HCT116 (cell line): ENCODE measurements at regions not wholly inside any gene's neighbourhood (a gene's known extent, or its start where the extent isn't known, plus 50 kb on each side); places are given as distances from the start of the nearest gene placed in this dataset.

Source experiments
- ATAC-seq: fragments of 200-7000 bp; cut with Tn5 transposase; 2 replicates; pipeline ENCODE4 v1.9.1; 2020; ENCODE audit warnings: mild to moderate bottlenecking, moderate library complexity
- BruUV-seq: library from RNA; stranded (reverse); fragments of 400-500 nt; replicated peaks from 2 replicates; lab custom pipeline; 2021; lab: Mats Ljungman, UMichigan
- CTCF ChIA-PET: fragments of 300-600 bp; sonication (Branson Sonifier 250); formaldehyde crosslinking; loops from one replicate; lab custom pipeline; 2021; ENCODE audit warnings: antibody characterized with exemption; lab: Charles Lee
- POLR2A ChIA-PET: fragments of 300-600, 350-600 bp; sonication (Branson Sonifier 250); formaldehyde crosslinking; loops from one replicate; lab custom pipeline; 2021; ENCODE audit warnings: antibody characterized with exemption; lab: Charles Lee
- RAD21 ChIA-PET, 2 experiments: fragments of 300-600 bp; sonication (Branson Sonifier 250); formaldehyde crosslinking; loops; one replicate each; lab custom pipeline; 2023; ENCODE audit warnings: low total read pairs in 2 of 2; ENCODE audit not compliant: uncharacterized antibody in 2 of 2, unreplicated experiment in 2 of 2, low non-redundant PET in 1 of 2; lab: Charles Lee
- DNase-seq: peaks from one replicate; pipeline ENCODE4 v3.0.0-alpha.2; 2010; ENCODE audit warnings: low read depth, low spot score
- H2AFZ ChIP-seq: fragments of 200-600 bp; shearing (Covaris generic), sonication (generic); 2 replicates; pipeline ENCODE4 v1.6.1; 2017; ENCODE audit warnings: low read depth, mixed run types, mixed read lengths, antibody characterized with exemption, low read length; ENCODE audit not compliant: poor library complexity, severe bottlenecking
- H3K27ac ChIP-seq: 2 replicates; pipeline ENCODE4 v1.5.1; 2012; ENCODE audit warnings: low read depth, low read length
- H3K27me3 ChIP-seq: fragments of 200-600 bp; sonication (generic); 2 replicates; pipeline ENCODE4 v1.6.1; 2016; ENCODE audit warnings: mixed run types, low read length, mixed read lengths; ENCODE audit not compliant: insufficient read depth
- H3K36me3 ChIP-seq, 2 experiments: fragments of 200-500 bp in 1 of 2; fragments of 200-600 bp in 1 of 2; sonication (Bioruptor generic) in 1 of 2; sonication (generic) in 1 of 2; 2 replicates each; pipeline versions ENCODE4 v1.5.1 to v1.6.1; 2014 to 2016; ENCODE audit warnings: low read length in 2 of 2, inconsistent platforms in 1 of 2, mixed read lengths in 1 of 2, mixed run types in 1 of 2; ENCODE audit not compliant: insufficient read depth in 2 of 2, control insufficient read depth in 1 of 2
- H3K4me1 ChIP-seq, 2 experiments: fragments of 200-600 bp in 1 of 2; sonication (generic) in 1 of 2; 2 replicates each; pipeline versions ENCODE4 v1.5.1 to v1.6.1; 2012 to 2017; ENCODE audit warnings: low read length in 2 of 2, inconsistent platforms in 1 of 2, mild to moderate bottlenecking in 1 of 2, mixed read lengths in 1 of 2, mixed run types in 1 of 2, moderate library complexity in 1 of 2; ENCODE audit not compliant: insufficient read depth in 2 of 2, control insufficient read depth in 1 of 2
- H3K4me2 ChIP-seq: fragments of 200-600 bp; sonication (generic); 2 replicates; pipeline ENCODE4 v1.6.1; 2017; ENCODE audit warnings: mixed run types, low read length, mixed read lengths
- H3K4me3 ChIP-seq, 2 experiments: fragments of 200-600 bp in 1 of 2; sonication (generic) in 1 of 2; replicated peaks in 1 of 2; 2 replicates each; pipeline ENCODE4 v1.5.1; 2011 to 2016; ENCODE audit warnings: low read length in 2 of 2, control low read depth in 1 of 2, low read depth in 1 of 2, mild to moderate bottlenecking in 1 of 2, mixed read lengths in 1 of 2, mixed run types in 1 of 2
- H3K79me2 ChIP-seq: fragments of 200-600 bp; sonication (generic); 2 replicates; pipeline ENCODE4 v1.6.1; 2017; ENCODE audit warnings: mild to moderate bottlenecking, mixed run types, low read length, moderate library complexity, mixed read lengths; ENCODE audit not compliant: insufficient read depth
- H3K9ac ChIP-seq: fragments of 200-600 bp; sonication (generic); 2 replicates; pipeline ENCODE4 v1.6.1; 2016; ENCODE audit warnings: low read length, mixed read lengths
- H3K9me2 ChIP-seq: fragments of 200-600 bp; sonication (generic), shearing (Covaris generic); 2 replicates; pipeline ENCODE4 v1.6.1; 2017; ENCODE audit warnings: mixed run types, mild to moderate bottlenecking, moderate library complexity; ENCODE audit not compliant: insufficient read depth
- H3K9me3 ChIP-seq, 2 experiments: fragments of 200-500 bp in 1 of 2; fragments of 200-600 bp in 1 of 2; sonication (Bioruptor generic) in 1 of 2; sonication (generic) in 1 of 2; 2 replicates each; pipeline ENCODE4 v1.6.1; 2014 to 2017; ENCODE audit warnings: low read length in 2 of 2, mixed read lengths in 2 of 2, inconsistent platforms in 1 of 2, low read depth in 1 of 2, mild to moderate bottlenecking in 1 of 2, mixed run types in 1 of 2, moderate library complexity in 1 of 2; ENCODE audit not compliant: control insufficient read depth in 1 of 2, insufficient read depth in 1 of 2
- H4K20me1 ChIP-seq: fragments of 200-600 bp; sonication (generic), shearing (Covaris generic); 2 replicates; pipeline ENCODE4 v1.6.1; 2017; ENCODE audit warnings: mixed run types, mild to moderate bottlenecking, moderate library complexity; ENCODE audit not compliant: insufficient read depth
- CBX3 ChIP-seq: IDR thresholded peaks from 2 replicates; pipeline ENCODE4 v1.6.1; 2012; ENCODE audit warnings: low read depth
- CEBPB ChIP-seq: IDR thresholded peaks from 2 replicates; pipeline ENCODE4 v1.6.1; 2012; ENCODE audit warnings: low read depth
- CTCF ChIP-seq, 3 experiments: fragments of 200-600 bp in 1 of 3; sonication (generic) in 1 of 3; IDR thresholded peaks in 2 of 3; conservative IDR thresholded peaks in 1 of 3; 2 replicates each; pipeline ENCODE4 v1.5.1; 2012 to 2017; ENCODE audit warnings: low read depth in 2 of 3, low read length in 2 of 3, antibody characterized with exemption in 1 of 3, borderline replicate concordance in 1 of 3, control low read depth in 1 of 3, mild to moderate bottlenecking in 1 of 3, mixed read lengths in 1 of 3, mixed run types in 1 of 3, moderate library complexity in 1 of 3; ENCODE audit not compliant: insufficient read depth in 1 of 3
- EGR1 ChIP-seq: IDR thresholded peaks from 2 replicates; pipeline ENCODE4 v1.6.1; 2012; ENCODE audit warnings: low read depth
- EZH2 ChIP-seq: fragments of 200-600 bp; sonication (generic); IDR thresholded peaks from 2 replicates; pipeline ENCODE4 v1.6.1; 2017; ENCODE audit warnings: antibody characterized with exemption, mixed run types
- FOSL1 ChIP-seq: IDR thresholded peaks from 2 replicates; pipeline ENCODE4 v1.6.1; 2012; ENCODE audit warnings: low read depth
- POLR2A ChIP-seq: IDR thresholded peaks from 2 replicates; pipeline ENCODE4 v1.7.0; 2011; ENCODE audit warnings: borderline replicate concordance; ENCODE audit not compliant: insufficient read depth, insufficient read length; ENCODE audit errors: extremely low read depth
- RAD21 ChIP-seq: IDR thresholded peaks from 2 replicates; pipeline ENCODE4 v1.6.1; 2012; ENCODE audit warnings: low read depth, mild to moderate bottlenecking
- REST ChIP-seq: IDR thresholded peaks from 2 replicates; pipeline ENCODE4 v1.6.1; 2012; ENCODE audit warnings: low read depth
- SRF ChIP-seq: IDR thresholded peaks from 2 replicates; pipeline ENCODE4 v1.6.1; 2012; ENCODE audit warnings: low read depth
- ZFX ChIP-seq: fragments of 450-650 bp; IDR thresholded peaks from 2 replicates; pipeline ENCODE4 v1.6.1; 2017
- intact Hi-C: fragments of 100-400 bp; cut with micrococcal nuclease; formaldehyde crosslinking; loops from 2 replicates; pipeline ENCODE4 v1.10.0; 2022

DNA sequence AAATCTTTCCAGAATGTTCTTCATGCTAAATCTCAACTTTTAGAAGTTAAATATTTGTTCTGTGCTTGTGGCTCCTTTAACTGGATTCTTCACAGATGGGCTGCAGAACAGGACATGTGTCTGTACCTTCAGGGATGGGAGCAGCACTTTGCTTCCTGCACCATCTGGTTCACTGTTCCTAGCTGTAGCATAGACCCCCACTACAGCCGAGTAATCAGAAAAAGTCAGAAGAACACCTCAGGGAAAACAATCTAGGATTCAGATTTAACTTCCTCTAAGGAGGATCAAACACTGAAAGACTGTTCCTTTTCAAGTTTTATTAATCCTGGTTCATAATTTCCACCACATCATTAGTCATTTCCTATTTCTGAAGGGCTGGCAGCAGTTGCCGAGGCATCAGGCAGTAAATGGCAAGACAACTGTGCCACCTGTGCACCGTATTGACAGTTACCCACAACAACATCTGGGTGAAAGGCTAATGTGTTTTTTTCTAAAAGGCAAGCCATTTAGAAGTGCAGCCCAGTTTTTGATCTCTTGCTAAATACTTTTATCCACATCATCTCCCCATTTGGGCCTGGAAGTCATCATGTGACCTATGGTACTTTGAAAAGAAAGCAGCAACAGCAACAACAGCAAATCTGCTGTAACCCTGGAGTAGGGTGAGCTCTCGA is 212.8 kb upstream of the BMP4 start (continued):
- TF ChIP-seq CBX3 (peak; percentile 93), EGR1 (no peak), RAD21 (peak; percentile 48), FOSL1 (peak; percentile 89)

DNA sequence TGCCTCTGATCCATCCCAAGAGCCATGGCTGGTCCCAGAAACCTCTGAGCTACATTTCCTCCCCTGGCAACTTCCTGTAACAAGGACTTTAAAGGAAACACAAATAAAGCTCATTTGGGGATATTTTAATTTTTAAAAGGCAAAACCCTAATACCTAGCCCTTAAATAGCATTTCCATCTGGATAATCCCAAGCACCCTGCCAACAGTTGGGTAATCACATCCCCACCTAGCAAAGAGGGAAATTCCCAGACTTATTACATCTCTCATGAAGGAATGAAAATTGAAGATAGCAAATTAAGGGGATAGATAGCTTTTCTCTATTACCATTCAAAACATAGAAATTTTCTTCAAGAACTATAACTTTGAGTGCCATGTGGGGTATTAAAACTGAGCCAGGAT is 213.7 kb upstream of the BMP4 start:
- POLR2A ChIA-PET, result no interaction called here
- intact Hi-C loops, result no loop called here
- CTCF ChIA-PET, result no interaction called here

More for the DNA sequence above, 213.7 kb upstream of the BMP4 start:
- H3K9ac ChIP-seq, result no peak overlapping the region
- H3K9me2 ChIP-seq, result no peaks in the 10 kb centered on the region
- no peaks in the 10 kb centered on the region for H4K20me1 ChIP-seq
- no peak overlapping the region; the same call in 1 of the 2 replicates for H3K4me2 ChIP-seq
- H3K79me2 ChIP-seq, result no peaks in the 10 kb centered on the region
- H3K9me3 ChIP-seq, result no peaks in the 10 kb centered on the region
- H3K36me3 ChIP-seq, result no peaks in the 10 kb centered on the region
- RAD21 ChIA-PET, result no interaction called here
- DNase-seq (no peak), ATAC-seq (no peak)
- H3K27me3 ChIP-seq, result no peaks in the 10 kb centered on the region
- TF ChIP-seq RAD21 (no peak), CEBPB (no peak), EGR1 (no peak), EZH2 (no peak), ZFX (no peak), SRF (no peak), POLR2A (no peak), CTCF (IDR thresholded peaks at IDR 0.05 in 2 of 3, conservative IDR thresholded peaks at IDR 0.05 in 1 of 3; ENCODE audit: borderline replicate concordance in 1 of 3, insufficient read depth in 1 of 3, low read depth in 2 of 3, low read length in 2 of 3) (no peak), REST (no peak)
- H2AFZ ChIP-seq, result no peak overlapping the region
- peak overlapping the region; percentile 73 for H3K27ac ChIP-seq
- no peak overlapping the region for H3K4me3 ChIP-seq
- no TSS peak for BruUV-seq
- H3K4me1 ChIP-seq, result peaks cover 44 to 46% of the 10 kb centered on the region in 2 experiments
